CD4-positive, alpha-beta T cell treated with Interleukin-12 subunit alpha and Interleukin-12 subunit beta, for 1 hour (primary cell): ENCODE measurements at regions not wholly inside any gene's neighbourhood (a gene's known extent, or its start where the extent isn't known, plus 50 kb on each side); places are given as distances from the start of the nearest gene placed in this dataset.
"Not testable (repeated sequence)": the region's sequence is repeated elsewhere in the genome, so short reads cannot be mapped to it uniquely, and the experiment has no call there.

Experiments used
- DNase-seq: peaks from one replicate; pipeline ENCODE4 v3.0.0-alpha.2; 2020

GRCh38 chr20:47845382-47845977, 60.2 kb upstream of the SULF2 start:
- DNase-seq, result not testable (repeated sequence)

- DNase-seq, result not testable (repeated sequence)
Observed at GRCh38 chr20:47844568-47844906, 59.3 kb upstream of the SULF2 start.

GRCh38 chr20:47843886-47844567, 58.7 kb upstream of the SULF2 start:
- DNase-seq, result no peak

GRCh38 chr20:47842950-47843349, 57.7 kb upstream of the SULF2 start:
- DNase-seq, result not testable (repeated sequence)

- not testable (repeated sequence) for DNase-seq
Observed at GRCh38 chr20:47842004-47842403, 56.7 kb upstream of the SULF2 start.

GRCh38 chr20:47836256-47836817, 51.1 kb upstream of the SULF2 start:
- not testable (repeated sequence) for DNase-seq
